Loucy (cell line): ENCODE measurements at regions not wholly inside any gene's neighbourhood (a gene's known extent, or its start where the extent isn't known, plus 50 kb on each side); places are given as distances from the start of the nearest gene placed in this dataset.

ENCODE experiments used
- CTCF ChIP-seq: fragments of 200-600 bp; sonication (generic); conservative IDR thresholded peaks from 2 replicates; pipeline ENCODE4 v1.5.1; 2014; ENCODE audit warnings: mild to moderate bottlenecking, antibody characterized with exemption, low read length
- EZH2phosphoT487 ChIP-seq: fragments of 200-600 bp; IDR thresholded peaks from 2 replicates; pipeline ENCODE4 v1.6.1; 2018; ENCODE audit warnings: antibody characterized with exemption, mild to moderate bottlenecking, moderate library complexity, borderline replicate concordance

GRCh38 chr11:38043060-38043459 is 1445.0 kb upstream of the RAG2 start:
- no peak for TF ChIP-seq CTCF
- TF ChIP-seq EZH2phosphoT487, result no peak
